ENCODE measurements at regions not wholly inside any gene's neighbourhood (a gene's known extent, or its start where the extent isn't known, plus 50 kb on each side); places are given as distances from the start of the nearest gene placed in this dataset.

GRCh38 chr13:22662771-22663170, 518.0 kb upstream of the SGCG start:
- no peaks in the 10 kb centered on the region for H3K36me3 ChIP-seq
- no peak for ATAC-seq

GRCh38 chr13:22665506-22665905, 515.3 kb upstream of the SGCG start:
- Histone ChIP-seq H3K27ac (no peak overlapping the region), H3K4me1 (no peaks in the 10 kb centered on the region), H3K27me3 (no peaks in the 10 kb centered on the region), H3K4me3 (no peak overlapping the region), H3K36me3 (no peaks in the 10 kb centered on the region), H3K9me3 (no peaks in the 10 kb centered on the region)
- 51 to 65% methylated on average over 2 of the region's 2 CpGs for WGBS, 2 donors
- TF ChIP-seq CTCF (IDR thresholded peaks at IDR 0.05), result no peak
- intact Hi-C loops (cut with DNase I), result no loop called here
- DNase-seq (no peak), ATAC-seq (no peak)

More at GRCh38 chr13:22662771-22663170, 518.0 kb upstream of the SGCG start:
- no peak for TF ChIP-seq CTCF (IDR thresholded peaks at IDR 0.05)
- Histone ChIP-seq H3K4me1 (no peaks in the 10 kb centered on the region), H3K27ac (no peak overlapping the region), H3K27me3 (no peaks in the 10 kb centered on the region), H3K4me3 (no peak overlapping the region), H3K9me3 (peaks cover 0 to 4% (median 0%) of the 10 kb centered on the region in 11 donors)
- DNase-seq, result no peak
- intact Hi-C loops (cut with DNase I), result no loop called here
- 66 to 69% methylated on average over 4 of the region's 4 CpGs for WGBS, 2 donors

GRCh38 chr13:22690756-22691155, 490.0 kb upstream of the SGCG start:
- Histone ChIP-seq H3K27ac (no peak overlapping the region), H3K36me3 (no peaks in the 10 kb centered on the region), H3K4me3 (no peak overlapping the region), H3K9me3 (peaks cover 0 to 56% (median 14%) of the 10 kb centered on the region in 11 donors), H3K4me1 (no peaks in the 10 kb centered on the region), H3K27me3 (no peaks in the 10 kb centered on the region)
- no peak for TF ChIP-seq CTCF (IDR thresholded peaks at IDR 0.05)
- ATAC-seq, result no peak
- intact Hi-C loops (cut with DNase I), result no loop called here
- WGBS, 2 donors, result 78 to 83% methylated on average over 8 of the region's 8 CpGs
- DNase-seq, result no peak

- no peak overlapping the region for H3K4me3 ChIP-seq
- H3K4me1 ChIP-seq, result no peaks in the 10 kb centered on the region
- no peak for TF ChIP-seq CTCF (IDR thresholded peaks at IDR 0.05)
- intact Hi-C loops (cut with DNase I), result no loop called here
- H3K9me3 ChIP-seq, result peaks cover 0 to 45% (median 14%) of the 10 kb centered on the region in 11 donors
- H3K36me3 ChIP-seq, result no peaks in the 10 kb centered on the region
- ATAC-seq (no peak), DNase-seq (no peak)
- H3K27me3 ChIP-seq, result no peaks in the 10 kb centered on the region
- H3K27ac ChIP-seq, result no peak overlapping the region
These were observed 487.1 kb upstream of the SGCG start for GRCh38 chr13:22693691-22694090.

- ATAC-seq (no peak), DNase-seq (no peak)
- H3K4me3 ChIP-seq, result no peak overlapping the region
- intact Hi-C loops (cut with DNase I), result no loop called here
- no peaks in the 10 kb centered on the region for H3K4me1 ChIP-seq
- TF ChIP-seq CTCF (IDR thresholded peaks at IDR 0.05), result no peak
- peaks cover 0 to 43% (median 14%) of the 10 kb centered on the region in 11 donors for H3K9me3 ChIP-seq
- WGBS, 2 donors, result 56 to 70% methylated on average over 41 of the region's 41 CpGs
- H3K27ac ChIP-seq, result no peak overlapping the region
- no peaks in the 10 kb centered on the region for H3K36me3 ChIP-seq
- H3K27me3 ChIP-seq, result no peaks in the 10 kb centered on the region
These were observed 484.3 kb upstream of the SGCG start for GRCh38 chr13:22696433-22696832.
